ENCODE measurements at regions not wholly inside any gene's neighbourhood (a gene's known extent, or its start where the extent isn't known, plus 50 kb on each side); places are given as distances from the start of the nearest gene placed in this dataset.

DNA sequence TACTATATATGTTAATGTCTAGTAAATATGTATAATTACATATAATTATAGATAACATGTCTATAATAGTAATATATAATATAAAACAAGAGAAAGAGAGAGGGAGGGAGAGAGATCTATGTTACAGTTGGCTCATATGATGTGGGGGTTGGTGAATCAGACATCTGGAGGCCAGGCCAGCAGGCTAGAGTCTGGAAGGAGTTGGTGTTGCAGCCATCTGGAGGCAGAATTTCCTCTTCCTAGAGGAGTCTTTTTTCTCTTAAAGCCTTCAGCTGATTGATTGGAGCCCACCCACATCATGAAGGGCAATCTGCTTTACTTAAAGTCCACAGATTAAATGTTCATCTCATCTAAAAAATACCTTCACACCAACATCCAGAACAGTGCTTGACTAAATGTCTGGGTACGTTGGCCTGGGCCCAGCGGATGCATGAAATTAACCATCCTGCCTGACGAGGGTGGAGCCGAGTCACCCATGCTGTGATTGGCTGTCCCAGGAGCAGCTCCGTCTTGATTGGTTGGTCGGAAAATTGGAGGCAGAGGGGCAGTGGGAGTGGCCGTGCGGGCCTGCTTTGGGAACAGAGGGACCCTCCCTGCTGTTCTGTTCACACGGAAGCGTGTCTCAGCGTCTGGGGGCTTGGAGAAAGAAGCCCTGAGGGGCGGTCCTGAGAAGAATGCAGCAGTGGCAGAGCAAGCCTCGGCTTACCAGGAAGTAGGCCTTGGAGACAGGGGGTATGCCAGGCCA lies 392.4 kb downstream of the QKI start:
- DNase-seq (ENCODE audit: low spot score), result peak; percentile 46

DNA sequence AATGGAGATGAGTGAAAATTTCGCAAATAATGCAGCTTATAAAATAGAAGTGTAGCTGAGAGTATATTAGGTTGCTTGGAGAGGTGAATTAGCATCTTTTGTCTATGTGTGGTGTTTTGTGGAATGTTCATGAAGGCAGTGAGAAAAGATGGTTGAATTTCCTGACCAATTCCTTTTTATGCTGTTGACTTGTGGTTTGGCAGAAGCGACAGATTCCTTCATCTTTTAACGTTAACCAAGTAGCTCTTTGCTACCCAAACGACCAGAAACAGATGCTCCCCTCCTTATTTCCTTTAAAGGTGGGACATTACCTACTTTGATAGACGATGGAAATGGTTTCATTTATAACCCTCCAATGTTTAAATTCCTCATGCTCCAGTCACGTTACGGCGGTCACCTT lies 390.5 kb downstream of the QKI start:
- no peak for DNase-seq (ENCODE audit: low spot score)

DNA sequence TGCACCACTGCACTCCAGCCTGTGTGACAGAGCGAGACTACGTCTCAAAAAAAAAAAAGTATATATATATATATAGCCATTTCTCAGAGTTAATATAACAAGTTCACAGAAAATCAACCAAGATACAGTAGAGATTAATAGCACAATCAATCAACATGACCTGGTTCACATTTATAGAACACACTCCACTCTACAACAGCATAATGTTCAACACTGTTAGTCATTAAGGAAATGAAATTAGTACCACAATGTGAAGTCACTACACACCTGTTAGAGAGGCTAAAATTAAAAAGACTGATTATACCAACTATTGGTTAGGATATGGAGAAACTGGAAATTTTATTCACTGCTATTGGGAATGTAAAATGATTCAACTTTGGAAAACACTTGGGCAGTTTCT lies 387.7 kb downstream of the QKI start:
- DNase-seq (ENCODE audit: low spot score), result no peak

DNA sequence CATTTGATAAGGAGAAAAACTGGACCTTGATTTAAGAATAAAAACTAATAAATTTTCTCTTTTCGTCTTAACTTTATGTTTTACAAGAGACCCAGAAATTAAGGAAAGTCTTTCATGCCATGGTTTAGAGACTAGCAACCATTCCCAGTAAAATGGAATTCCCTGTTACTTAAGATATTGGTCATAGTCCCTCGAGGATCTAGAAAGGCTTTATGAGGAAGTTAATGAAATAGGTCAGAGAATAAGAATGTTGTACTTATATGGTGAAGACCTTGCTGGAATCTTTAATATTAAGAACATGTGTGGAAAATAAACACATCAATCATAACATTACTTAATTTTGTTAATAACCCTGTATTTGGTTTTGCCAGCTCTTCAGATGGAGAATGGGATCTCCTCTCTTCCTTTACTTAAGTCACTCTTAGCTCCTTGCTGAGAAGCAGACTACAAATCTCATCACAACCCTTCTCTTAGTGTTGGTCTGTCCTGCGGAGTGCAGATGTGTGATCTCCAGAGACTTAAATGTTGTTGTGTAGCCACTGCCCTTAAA lies 382.9 kb downstream of the QKI start:
- DNase-seq (ENCODE audit: low spot score), result no peak

DNA sequence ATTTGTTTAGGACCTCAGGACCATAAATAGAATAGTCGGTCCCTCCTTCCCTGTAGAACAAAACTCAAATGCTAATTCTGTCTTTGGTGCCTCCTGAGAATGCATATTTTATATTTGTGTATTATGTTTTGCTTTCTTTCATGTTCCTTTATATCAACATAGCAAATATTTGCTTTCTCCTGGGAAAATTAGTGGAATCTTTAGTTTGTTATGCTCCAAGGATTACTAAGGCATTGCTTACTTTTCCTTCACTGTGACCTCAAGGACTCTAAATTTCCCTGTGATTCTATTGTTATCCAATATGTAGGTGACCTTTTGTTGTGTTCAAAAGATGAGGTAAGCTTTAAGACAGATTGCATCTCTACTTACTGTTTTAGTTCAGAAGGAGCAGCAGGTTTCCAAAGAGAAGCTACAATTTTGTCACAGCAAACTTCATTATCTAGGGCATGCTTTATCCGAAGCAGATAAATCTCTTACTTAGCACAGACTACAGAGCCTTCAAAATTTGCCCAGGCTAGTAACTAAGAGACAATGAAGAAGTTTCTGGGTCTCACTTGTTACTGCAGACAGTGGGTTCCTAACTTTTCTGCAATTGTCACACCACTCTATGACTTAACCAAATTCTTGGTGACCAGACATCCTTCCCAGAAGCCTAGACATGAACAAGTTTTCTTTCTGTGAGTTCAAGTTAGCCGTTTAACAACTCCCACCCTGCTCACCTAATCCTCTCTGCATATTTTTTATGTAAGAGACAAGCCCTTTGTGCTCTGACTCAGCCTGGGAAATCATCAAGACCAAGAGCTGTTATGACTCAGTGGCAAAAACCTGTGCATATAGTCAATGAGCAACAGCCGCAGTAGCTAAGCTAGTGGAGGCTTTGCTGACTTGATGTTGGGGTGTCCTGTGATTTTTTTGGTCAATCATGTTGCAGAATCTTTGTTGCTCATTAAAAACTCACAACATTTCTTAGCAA lies 378.8 kb downstream of the QKI start:
- DNase-seq (ENCODE audit: low spot score), result peak; percentile 49

DNA sequence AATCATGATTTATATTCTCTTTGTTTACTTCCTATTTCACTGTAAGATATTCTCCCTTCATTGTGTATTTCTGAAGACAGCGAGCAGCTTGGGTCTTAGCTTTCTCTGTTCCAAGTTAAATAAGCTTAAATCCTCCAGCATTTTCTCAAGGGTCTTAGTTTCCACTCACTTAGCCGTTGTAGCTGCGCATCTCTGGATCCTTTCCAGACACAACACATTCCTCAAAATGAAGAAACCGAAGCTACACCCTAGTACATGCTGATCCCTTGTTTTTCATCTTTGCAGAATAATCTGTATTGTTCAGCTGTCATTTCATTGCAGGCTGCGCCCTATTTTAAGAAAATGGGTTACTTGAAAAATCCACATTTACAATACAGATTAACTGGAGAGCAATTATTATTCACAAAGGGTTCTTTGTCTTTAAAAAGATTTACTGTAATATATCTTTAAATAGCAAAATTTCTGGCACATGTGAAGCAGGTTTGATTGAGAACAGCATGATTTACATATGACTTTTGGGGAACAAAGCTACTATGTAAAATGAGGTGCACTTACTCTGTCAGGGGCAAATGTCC lies 375.8 kb downstream of the QKI start:
- no peak for DNase-seq (ENCODE audit: low spot score)

DNA sequence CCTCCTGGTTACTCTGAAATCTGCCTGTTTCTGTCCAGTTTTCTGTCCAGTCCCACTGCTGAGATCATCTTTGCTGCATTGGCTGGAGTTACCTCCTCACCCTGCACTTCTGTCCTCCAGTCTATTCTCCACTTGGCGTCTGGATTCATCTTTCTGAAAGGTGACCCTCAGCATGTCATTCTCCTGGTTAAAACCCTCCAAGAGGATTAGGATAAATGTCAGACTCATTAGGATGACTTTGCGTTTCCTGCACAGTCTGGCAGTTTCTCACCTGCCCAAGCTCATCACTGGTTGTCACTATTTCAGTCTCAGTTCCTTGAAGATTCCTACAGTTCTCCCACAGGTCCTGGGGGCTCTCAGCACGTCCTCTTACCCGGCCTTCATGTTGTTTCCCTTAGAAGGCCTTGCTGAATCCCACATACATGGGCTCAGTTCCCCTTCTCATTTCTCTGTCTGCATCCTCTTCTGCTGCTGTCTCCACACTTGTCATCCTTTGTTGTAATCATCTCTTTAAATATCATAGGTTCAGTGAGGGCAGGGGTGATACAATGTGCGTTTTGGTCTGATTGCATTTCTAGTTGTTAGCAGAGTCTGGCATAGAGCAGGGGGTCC lies 374.8 kb downstream of the QKI start:
- no peak for DNase-seq (ENCODE audit: low spot score)

DNA sequence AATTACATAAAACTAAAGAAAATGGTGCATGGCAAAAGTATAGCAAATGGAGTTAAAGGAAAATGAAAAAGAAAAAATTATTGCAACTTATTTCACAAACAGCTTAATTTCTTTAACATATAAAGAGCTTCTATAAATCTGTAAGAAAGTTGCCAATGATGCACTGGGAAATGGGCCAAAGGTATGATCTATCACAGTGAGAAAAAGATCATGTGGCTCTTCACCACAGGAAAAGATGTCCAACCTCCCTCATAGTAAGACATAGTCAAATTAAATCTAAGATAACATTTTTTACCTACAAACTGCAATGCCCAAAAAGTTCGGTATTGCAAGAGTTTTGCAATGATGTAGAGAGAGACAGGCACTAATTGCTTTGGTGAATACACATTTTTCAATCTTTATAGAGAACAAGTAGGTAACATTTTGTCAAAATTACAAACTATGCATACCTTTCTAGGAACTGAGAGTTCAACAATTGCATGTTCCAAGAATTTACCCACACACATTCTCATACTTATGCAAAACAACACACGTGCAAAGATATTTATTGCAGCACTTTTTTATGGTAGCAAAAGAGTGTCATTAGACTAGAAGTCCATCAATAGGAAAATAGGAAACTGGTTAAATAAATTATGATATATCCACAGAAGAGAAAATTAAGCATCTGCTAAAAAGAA lies 372.6 kb downstream of the QKI start:
- DNase-seq (ENCODE audit: low spot score), result no peak

DNA sequence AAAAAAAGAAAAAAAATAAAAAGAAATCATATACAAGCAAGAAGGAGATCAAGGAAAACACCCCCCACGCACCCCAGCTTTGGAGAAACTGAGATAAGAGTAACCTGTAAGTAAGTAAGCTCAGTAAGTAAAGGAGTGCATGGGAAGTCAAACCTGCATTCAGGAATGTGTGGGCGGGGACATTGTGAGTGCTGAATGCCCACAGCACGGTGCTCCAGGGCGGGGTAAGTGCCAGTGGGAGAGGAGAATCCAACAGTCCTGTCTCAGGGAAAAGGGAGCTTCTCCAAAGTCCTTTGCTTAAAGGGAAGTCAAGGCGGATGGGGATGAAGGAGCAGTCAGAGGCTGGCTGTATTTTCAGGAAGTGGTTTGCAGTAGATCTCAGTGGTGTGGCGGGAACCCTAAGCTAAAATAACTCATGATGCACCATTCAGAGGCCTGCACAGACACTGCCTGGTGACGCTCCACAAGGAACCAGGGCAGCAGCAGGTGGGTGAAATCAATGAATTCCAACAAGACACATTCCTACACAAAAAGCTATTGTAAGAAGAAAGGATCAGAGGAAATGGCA lies 368.0 kb downstream of the QKI start:
- no peak for DNase-seq (ENCODE audit: low spot score)

DNA sequence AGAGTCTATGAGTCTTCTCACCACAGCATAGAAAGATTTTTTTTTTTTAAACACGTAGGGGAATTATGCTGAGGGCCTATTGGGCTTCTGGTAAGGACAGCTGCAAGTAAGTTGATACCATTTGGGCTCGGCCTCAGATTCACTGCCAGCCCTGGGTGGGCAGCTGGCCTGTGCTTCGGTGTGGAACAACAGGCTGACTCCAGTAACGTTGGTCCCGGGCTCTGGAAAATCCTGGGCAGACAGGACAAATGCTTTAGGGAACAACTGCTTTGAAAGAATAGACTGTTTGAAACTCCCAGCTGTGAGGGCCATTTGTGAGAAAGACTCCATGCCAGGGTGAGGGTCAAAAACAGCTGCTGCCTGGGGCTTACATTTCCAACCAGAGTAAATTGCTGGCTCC lies 366.5 kb downstream of the QKI start:
- no peak for DNase-seq (ENCODE audit: low spot score)

DNA sequence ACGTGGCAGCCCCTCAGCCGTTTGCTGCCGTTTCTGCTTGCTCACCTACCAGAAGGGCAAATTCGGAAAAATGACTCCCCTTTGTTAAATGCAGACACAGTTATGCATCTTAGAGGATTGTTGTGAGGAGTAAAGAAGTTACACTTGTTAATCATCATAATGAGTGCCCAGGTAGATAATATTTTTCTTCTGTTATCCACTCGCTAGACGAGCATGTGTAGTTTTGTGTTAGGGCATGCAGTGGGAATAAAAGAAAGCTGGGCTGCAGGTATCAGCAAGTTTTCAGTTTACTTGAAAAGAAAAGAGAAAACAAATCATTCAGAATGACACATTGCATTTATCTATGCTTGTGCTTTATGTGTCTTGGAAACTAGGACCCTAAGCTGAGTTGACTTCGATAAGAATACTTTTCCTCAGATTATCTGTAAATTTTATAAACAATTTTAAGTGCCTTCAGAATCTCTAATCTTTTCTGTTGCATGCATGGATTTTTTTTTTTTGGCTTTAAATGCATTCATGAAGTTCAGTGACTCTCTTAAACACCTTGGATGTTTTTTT lies 365.3 kb downstream of the QKI start:
- no peak for DNase-seq (ENCODE audit: low spot score)

DNA sequence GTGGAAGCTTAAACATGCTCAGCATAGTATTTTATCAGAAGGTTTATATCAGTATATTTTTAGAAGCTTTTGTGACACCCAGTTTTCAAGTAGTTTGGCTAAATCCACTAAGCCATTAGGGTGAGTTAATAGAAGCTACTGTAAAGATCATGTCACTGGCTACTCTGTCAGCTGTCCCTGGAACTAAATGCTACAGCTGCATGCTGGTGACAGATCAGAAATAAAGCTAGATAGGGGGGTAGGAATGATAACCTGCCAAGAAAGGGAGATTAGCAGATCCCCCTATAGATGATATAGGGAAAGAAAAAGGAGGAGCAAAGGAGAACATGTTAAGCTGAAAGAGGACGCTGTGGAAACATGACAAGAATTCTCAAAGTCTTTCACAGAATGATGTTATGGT lies 363.2 kb downstream of the QKI start:
- no peak for DNase-seq (ENCODE audit: low spot score)

DNA sequence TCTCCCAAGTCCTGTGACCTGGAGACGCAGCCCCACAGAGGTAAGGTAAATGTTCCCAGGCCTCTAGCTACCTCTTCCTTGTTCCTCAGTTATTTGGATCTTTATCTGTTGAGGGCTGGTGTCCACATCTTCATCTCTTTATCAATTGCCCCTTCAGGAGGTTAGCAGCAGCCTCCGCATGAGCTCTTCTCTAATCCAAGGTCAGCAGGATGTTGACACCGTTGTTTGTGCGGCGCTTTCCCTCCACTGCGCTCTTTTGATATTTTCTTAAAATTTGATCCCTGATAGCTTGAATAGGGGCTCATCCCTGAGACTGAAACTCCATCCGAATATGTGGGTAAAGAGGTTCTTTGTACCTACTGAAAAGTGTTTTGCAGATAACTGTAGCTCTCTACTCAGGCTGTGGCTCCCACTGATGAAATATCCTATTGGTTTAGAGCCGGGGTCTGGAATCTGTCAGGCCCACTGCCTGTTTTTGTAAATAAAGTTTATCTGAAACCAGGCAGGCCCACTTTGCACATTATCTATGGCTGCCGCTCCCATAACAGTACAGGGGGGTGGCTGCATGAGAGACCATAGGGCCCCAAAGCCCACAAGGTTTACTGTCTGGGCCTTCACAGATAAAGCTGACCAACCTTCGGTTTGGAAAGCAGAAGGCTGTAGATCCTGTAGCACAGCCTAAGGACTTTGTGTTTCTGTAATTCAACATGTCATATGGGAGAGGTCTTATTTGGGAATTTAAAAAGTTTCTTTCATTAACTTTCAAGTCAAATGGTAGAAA lies 362.6 kb downstream of the QKI start:
- DNase-seq (ENCODE audit: low spot score), result no peak

DNA sequence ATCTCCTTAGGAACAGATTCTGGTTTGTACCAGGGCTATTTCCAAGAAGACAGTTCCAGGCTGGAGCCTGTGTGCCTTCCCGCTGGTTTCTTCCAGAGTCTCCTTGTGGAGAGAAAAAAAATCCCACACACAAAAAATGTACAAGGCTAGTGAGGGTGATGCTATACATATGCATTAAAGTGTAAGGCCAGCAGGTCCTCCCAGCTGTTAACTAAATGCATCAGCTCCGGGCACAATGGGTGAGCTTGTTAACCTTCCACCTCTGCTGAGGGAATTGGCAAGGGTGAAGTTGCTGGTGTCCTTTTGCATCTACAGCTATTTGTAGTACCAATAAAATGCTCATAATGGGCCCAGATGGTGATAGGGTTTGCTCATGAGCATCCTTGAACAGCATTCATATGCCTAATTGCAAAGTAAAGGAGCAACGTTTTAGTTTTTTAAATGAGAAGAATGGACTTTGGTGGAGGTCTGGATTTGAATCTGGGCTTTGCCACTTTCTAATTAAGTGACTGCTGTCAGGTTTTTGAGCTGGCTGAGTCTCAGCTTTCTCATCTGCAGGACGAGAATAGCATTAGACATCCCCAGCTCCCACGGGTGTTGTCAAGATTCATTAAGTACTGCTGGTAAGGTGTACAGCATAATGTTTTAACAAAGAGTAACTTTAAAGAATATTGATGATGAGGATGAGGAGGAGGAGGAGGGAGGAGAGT lies 361.8 kb downstream of the QKI start:
- DNase-seq (ENCODE audit: low spot score), result no peak

DNA sequence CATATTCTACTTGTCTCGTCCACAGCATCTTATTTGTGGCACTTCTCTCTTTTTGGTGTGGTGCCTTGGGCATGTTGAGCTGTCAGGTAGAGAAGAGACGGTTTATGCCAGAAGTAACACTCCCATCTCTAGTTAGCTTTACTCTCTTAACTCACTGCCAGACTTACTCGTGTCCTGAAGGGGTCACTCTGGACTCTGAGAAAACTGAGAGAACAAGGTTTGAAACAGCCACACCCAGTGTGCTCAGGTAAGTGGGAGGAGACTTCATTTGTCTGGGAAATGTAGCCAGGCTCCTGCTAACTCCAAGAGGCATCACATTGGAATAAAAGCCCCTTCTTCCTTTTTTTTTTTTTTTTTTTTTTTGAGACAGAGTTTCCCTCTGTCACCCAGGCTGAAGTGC lies 360.8 kb downstream of the QKI start:
- DNase-seq (ENCODE audit: low spot score), result no peak

DNA sequence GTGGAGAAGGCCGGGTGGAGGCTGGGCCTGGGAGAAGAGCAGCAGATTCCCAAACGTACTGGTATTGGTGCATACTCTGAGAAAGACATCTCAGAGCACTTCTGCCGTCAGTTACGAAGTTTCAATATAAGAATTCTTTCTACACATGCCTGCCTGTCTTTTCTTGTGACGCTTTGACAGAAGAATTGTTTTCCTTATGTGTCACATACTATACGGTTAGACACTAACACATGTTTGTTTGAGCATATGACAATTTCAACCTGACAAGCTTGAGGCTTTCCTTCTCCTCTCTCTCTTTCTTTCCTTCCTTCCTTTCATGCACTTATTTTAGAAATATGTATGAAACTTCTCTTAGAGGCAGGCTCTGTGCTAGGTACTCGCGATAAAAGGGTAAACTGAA lies 360.0 kb downstream of the QKI start:
- DNase-seq (ENCODE audit: low spot score), result no peak

DNA sequence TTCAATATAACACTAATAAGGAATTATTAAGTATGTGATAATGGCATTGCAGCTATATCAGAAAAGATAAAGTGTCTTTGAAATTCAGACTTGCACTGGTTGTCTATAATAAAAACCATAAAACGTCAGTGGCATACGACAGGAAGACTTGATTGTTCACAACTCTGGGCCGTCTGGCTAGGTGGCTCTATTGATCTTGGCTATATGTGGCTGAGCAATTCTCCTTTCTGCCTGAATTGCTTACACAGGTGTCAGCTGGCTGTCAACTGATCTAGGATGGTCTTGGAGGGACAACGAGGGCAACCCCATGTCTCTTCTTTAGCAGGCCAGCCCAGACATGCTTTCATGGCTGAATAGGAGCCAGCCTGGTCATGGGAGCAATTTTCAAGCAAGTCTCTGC lies 359.1 kb downstream of the QKI start:
- no peak for DNase-seq (ENCODE audit: low spot score)

DNA sequence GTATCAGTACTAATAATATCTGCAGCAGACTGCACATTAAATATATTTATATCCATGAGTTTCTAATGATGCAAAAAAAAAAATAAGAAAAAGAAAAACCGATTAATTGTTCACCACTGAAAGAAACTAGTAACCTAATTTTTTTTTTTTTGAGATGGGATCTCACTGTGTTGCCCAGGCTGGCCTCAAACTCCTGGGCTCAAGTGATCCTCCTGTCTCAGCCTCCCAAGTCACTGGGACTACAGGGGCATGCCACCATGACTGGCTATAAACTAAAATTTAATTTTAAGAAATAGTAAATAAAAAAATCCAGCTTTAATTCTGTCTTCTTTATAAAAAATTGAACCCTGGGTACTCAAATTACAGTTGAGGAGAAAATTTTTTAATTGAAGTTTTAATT lies 358.2 kb downstream of the QKI start:
- no peak for DNase-seq (ENCODE audit: low spot score)

DNA sequence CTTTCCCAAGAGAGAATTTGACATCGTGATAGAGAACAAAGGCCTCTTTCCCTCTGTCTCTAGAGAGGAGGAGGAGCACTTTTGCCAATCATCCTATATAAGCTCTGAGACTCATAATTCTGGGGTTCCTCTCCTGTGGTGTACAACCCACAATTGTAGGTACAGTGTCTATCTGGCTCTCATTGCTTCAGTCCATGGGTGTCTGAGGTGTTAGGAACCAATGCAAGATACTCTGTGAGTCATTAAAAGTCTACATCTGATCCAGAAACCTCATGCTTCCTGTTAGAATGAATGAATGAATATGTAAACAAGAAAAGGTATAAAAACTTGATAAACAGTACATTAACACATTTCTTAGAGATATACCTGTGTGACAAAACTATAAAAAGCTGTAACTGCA lies 356.7 kb downstream of the QKI start:
- DNase-seq (ENCODE audit: low spot score), result no peak

DNA sequence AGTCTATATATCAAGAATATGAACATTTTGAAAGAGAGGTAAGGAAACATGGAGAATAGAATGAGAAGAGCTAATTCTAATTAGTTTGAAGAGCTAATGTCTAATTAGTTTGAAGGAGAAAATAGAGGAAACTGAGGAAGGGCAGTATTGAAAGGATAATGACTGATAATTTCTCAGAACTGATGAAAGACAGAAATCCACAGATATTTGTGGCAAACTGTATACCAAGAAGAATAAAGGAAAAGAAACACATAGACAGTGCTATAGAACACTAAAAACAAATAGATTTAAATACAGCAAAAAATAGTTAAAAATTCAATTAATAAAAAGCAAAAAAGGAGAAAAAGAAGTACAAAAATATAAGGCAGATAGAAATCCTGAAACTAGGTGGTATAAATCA lies 354.4 kb downstream of the QKI start:
- DNase-seq (ENCODE audit: low spot score), result no peak
